Loucy (cell line): ENCODE measurements at regions not wholly inside any gene's neighbourhood (a gene's known extent, or its start where the extent isn't known, plus 50 kb on each side); places are given as distances from the start of the nearest gene placed in this dataset.

Experiments used
- H2AFZ ChIP-seq: fragments of 200-600 bp; sonication (generic); 2 replicates; pipeline ENCODE4 v1.6.0; 2016; ENCODE audit warnings: antibody characterized with exemption, mild to moderate bottlenecking, low read length, moderate library complexity
- H3F3A ChIP-seq: fragments of 200-600 bp; 2 replicates; pipeline ENCODE4 v1.6.0; 2016; ENCODE audit warnings: antibody characterized with exemption, low read depth, mild to moderate bottlenecking
- H3K27me3 ChIP-seq: fragments of 200-600 bp; sonication (generic); 2 replicates; pipeline ENCODE4 v1.6.1; 2014; ENCODE audit warnings: low read length, mild to moderate bottlenecking; ENCODE audit not compliant: insufficient read depth, poor library complexity, severe bottlenecking
- H3K36me3 ChIP-seq: fragments of 200-600 bp; sonication (generic); 2 replicates; pipeline ENCODE4 v1.6.1; 2016; ENCODE audit warnings: low read length; ENCODE audit not compliant: insufficient read depth
- H3K4me1 ChIP-seq: fragments of 200-600 bp; sonication (generic); 2 replicates; pipeline ENCODE4 v1.5.1; 2014; ENCODE audit warnings: low read length, mild to moderate bottlenecking; ENCODE audit not compliant: insufficient read depth, poor library complexity, severe bottlenecking
- H3K4me2 ChIP-seq: fragments of 200-600 bp; sonication (generic); 2 replicates; pipeline ENCODE4 v1.6.0; 2014; ENCODE audit warnings: antibody characterized with exemption, low read length, low read depth, mild to moderate bottlenecking; ENCODE audit not compliant: poor library complexity, severe bottlenecking
- H3K4me3 ChIP-seq: fragments of 200-600 bp; sonication (generic); 2 replicates; pipeline ENCODE4 v1.5.1; 2014; ENCODE audit warnings: low read length, mild to moderate bottlenecking, mixed read lengths; ENCODE audit not compliant: poor library complexity, severe bottlenecking
- H3K79me2 ChIP-seq: fragments of 200-600 bp; sonication (generic); 2 replicates; pipeline ENCODE4 v1.6.1; 2014; ENCODE audit warnings: low read length; ENCODE audit not compliant: insufficient read depth
- H3K9ac ChIP-seq: fragments of 200-600 bp; sonication (generic); 2 replicates; pipeline ENCODE4 v1.6.0; 2014; ENCODE audit warnings: mild to moderate bottlenecking, low read depth, low read length, moderate library complexity; ENCODE audit not compliant: poor library complexity, severe bottlenecking
- H3K9me2 ChIP-seq: fragments of 200-600 bp; sonication (generic); replicated peaks from 2 replicates; pipeline ENCODE4 v1.6.1; 2016; ENCODE audit warnings: low read depth, low read length, mixed read lengths
- H3K9me3 ChIP-seq: fragments of 200-600 bp; sonication (generic); 2 replicates; pipeline ENCODE4 v1.6.1; 2014; ENCODE audit warnings: mild to moderate bottlenecking, antibody characterized with exemption, low read length, low read depth; ENCODE audit not compliant: insufficient read depth
- H4K20me1 ChIP-seq: fragments of 200-600 bp; sonication (generic); 2 replicates; pipeline ENCODE4 v1.6.0; 2014; ENCODE audit warnings: antibody characterized with exemption, low read length, mild to moderate bottlenecking; ENCODE audit not compliant: insufficient read depth, poor library complexity, severe bottlenecking
- EZH2phosphoT487 ChIP-seq: fragments of 200-600 bp; IDR thresholded peaks from 2 replicates; pipeline ENCODE4 v1.6.1; 2018; ENCODE audit warnings: antibody characterized with exemption, mild to moderate bottlenecking, moderate library complexity, borderline replicate concordance
- TF ChIP-seq, protein P1 (sequence below): fragments of 200-600 bp; sonication (generic); conservative IDR thresholded peaks from 2 replicates; pipeline ENCODE4 v1.5.1; 2014; ENCODE audit warnings: mild to moderate bottlenecking, antibody characterized with exemption, low read length

DNA sequence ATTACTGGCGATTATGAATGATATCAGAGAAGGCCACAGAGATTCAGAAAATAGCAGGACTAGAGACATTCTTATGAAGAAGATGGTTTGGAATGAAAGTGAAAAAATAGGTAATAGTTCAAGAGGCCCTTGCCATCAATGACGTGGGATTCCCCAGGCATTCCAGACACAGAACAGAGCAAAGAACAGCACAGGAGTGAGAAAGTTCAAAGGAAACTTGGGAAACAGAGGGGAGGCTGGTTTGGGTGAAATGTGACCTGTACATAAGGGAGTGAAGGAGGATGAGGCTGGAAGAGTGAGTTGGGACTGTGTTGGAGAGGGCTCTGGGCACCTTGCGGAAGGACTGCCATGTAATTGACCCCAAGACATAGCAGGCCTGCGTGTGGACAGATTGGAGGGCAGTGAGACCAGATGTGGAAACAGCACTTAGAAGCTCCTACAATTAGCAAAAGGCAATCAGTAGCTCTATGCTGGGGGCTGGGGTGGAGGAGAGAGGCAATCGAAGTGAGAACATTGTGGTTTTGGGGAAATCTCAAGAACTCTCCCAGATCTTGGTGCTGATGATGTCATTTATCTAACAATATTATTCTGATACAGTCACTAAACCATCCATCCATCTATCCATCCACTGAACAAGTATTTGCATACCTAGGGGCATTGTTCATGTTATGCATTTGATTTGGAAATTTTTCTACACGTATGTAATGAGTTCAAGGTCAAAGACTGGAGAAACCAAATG lies 365.3 kb upstream of the ZFHX3 start:
- Histone ChIP-seq H3K4me3 (no peak overlapping the region), H3K36me3 (no peaks in the 10 kb centered on the region), H3F3A (no peaks in the 10 kb centered on the region), H3K9me3 (no peaks in the 10 kb centered on the region), H3K79me2 (no peaks in the 10 kb centered on the region), H3K4me1 (no peaks in the 10 kb centered on the region), H3K27me3 (no peaks in the 10 kb centered on the region), H2AFZ (no peak overlapping the region), H3K9me2 (no peaks in the 10 kb centered on the region), H3K4me2 (no peak overlapping the region), H4K20me1 (no peaks in the 10 kb centered on the region), H3K9ac (no peak overlapping the region)
- TF ChIP-seq, protein P1, sequence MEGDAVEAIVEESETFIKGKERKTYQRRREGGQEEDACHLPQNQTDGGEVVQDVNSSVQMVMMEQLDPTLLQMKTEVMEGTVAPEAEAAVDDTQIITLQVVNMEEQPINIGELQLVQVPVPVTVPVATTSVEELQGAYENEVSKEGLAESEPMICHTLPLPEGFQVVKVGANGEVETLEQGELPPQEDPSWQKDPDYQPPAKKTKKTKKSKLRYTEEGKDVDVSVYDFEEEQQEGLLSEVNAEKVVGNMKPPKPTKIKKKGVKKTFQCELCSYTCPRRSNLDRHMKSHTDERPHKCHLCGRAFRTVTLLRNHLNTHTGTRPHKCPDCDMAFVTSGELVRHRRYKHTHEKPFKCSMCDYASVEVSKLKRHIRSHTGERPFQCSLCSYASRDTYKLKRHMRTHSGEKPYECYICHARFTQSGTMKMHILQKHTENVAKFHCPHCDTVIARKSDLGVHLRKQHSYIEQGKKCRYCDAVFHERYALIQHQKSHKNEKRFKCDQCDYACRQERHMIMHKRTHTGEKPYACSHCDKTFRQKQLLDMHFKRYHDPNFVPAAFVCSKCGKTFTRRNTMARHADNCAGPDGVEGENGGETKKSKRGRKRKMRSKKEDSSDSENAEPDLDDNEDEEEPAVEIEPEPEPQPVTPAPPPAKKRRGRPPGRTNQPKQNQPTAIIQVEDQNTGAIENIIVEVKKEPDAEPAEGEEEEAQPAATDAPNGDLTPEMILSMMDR: no peak
- no peak for TF ChIP-seq EZH2phosphoT487

DNA sequence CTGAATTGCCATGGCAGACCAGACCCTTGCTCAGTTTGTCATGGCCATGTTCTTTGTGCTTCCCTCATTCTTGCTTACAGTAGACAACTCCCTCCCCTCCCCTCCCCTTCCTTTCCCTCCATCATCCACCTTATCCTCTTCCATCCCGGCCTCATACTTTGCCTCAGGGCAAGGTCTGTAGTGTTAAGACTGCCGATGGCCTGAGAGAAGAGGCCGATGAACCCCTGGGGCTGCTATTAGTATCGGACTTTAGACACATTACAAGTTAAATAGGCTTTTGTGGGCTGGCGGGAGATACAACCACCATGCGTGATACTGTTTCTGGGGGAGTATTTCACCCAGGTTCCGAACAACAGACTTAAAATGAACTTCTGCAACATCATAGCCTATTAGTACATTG lies 364.5 kb upstream of the ZFHX3 start:
- no peak overlapping the region for H3K4me3 ChIP-seq
- no peaks in the 10 kb centered on the region for H3K9me3 ChIP-seq
- no peaks in the 10 kb centered on the region for H3K27me3 ChIP-seq
- H3K36me3 ChIP-seq: no peaks in the 10 kb centered on the region
- no peaks in the 10 kb centered on the region for H3F3A ChIP-seq
- no peak overlapping the region for H2AFZ ChIP-seq
- TF ChIP-seq, protein P1: no peak
- no peak for TF ChIP-seq EZH2phosphoT487
- H3K9ac ChIP-seq: no peak overlapping the region
- no peaks in the 10 kb centered on the region for H3K9me2 ChIP-seq
- no peaks in the 10 kb centered on the region for H4K20me1 ChIP-seq
- no peaks in the 10 kb centered on the region for H3K4me1 ChIP-seq
- no peaks in the 10 kb centered on the region for H3K79me2 ChIP-seq
- no peak overlapping the region for H3K4me2 ChIP-seq

DNA sequence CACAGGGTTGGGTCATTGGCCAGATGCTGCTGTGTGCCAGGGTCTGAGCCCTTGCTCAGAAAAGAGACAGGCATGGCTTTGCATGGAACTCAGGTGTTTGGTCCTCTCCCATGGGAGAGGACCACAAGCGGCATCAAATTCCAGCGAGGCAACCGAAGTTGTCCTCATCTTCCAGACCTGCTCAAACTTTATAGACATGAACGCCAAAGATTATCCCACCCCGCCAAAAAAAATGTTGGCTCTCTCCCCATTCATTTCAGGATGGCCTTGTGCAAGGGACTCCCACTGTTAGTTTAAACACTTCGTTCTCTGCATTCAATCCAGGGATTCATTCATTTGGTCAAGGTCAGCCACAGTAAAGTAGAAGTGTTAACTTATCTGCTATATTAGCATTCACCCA lies 360.8 kb upstream of the ZFHX3 start:
- Histone ChIP-seq H3F3A (no peaks in the 10 kb centered on the region), H3K4me2 (no peak overlapping the region), H3K79me2 (no peaks in the 10 kb centered on the region)

More for the DNA sequence above, 360.8 kb upstream of the ZFHX3 start:
- TF ChIP-seq, protein P1: no peak
- no peak for TF ChIP-seq EZH2phosphoT487
- H3K4me3 ChIP-seq: no peak overlapping the region
- H3K27me3 ChIP-seq: no peaks in the 10 kb centered on the region
- no peak overlapping the region for H2AFZ ChIP-seq
- no peaks in the 10 kb centered on the region for H3K9me3 ChIP-seq
- H3K36me3 ChIP-seq: no peaks in the 10 kb centered on the region
- no peaks in the 10 kb centered on the region for H3K9me2 ChIP-seq
- no peaks in the 10 kb centered on the region for H4K20me1 ChIP-seq
- H3K4me1 ChIP-seq: peaks cover 8% of the 10 kb centered on the region
- H3K9ac ChIP-seq: no peak overlapping the region
